ENCODE measurements at regions not wholly inside any gene's neighbourhood (a gene's known extent, or its start where the extent isn't known, plus 50 kb on each side); places are given as distances from the start of the nearest gene placed in this dataset.

- no peaks in the 10 kb centered on the region for H3K9me3 Mint-ChIP-seq
- peaks cover 8% of the 10 kb centered on the region for H3K27me3 Mint-ChIP-seq
- no peak for ATAC-seq
- H3K4me1 Mint-ChIP-seq: no peaks in the 10 kb centered on the region
- H3K27ac Mint-ChIP-seq: no peak overlapping the region
- no peak overlapping the region for H3K4me3 Mint-ChIP-seq
- DNase-seq: no peak
These were observed 127.2 kb upstream of the THSD7B start for GRCh38 chr2:136638193-136638592.

GRCh38 chr2:136637402-136637801 is 127.9 kb upstream of the THSD7B start:
- H3K27me3 Mint-ChIP-seq: peaks cover 8% of the 10 kb centered on the region
- H3K4me3 Mint-ChIP-seq: no peak overlapping the region

GRCh38 chr2:136628490-136628889 is 136.9 kb upstream of the THSD7B start:
- Mint-ChIP-seq H3K27me3 (peaks cover 6% of the 10 kb centered on the region), H3K4me3 (no peak overlapping the region), H3K27ac (no peak overlapping the region), H3K4me1 (no peaks in the 10 kb centered on the region), H3K9me3 (no peaks in the 10 kb centered on the region)
- no peak for DNase-seq
- no peak for ATAC-seq

More at GRCh38 chr2:136637402-136637801, 127.9 kb upstream of the THSD7B start:
- Mint-ChIP-seq H3K27ac (no peak overlapping the region), H3K4me1 (no peaks in the 10 kb centered on the region), H3K9me3 (no peaks in the 10 kb centered on the region)
- no peak for ATAC-seq
- no peak for DNase-seq

GRCh38 chr2:136613096-136613495 is 152.2 kb upstream of the THSD7B start:
- H3K27me3 Mint-ChIP-seq: no peaks in the 10 kb centered on the region
- no peak for ATAC-seq
- H3K9me3 Mint-ChIP-seq: peaks cover 0 to 7% of the 10 kb centered on the region in 2 donors
- no peak overlapping the region for H3K4me3 Mint-ChIP-seq
- H3K27ac Mint-ChIP-seq: no peak overlapping the region
- no peaks in the 10 kb centered on the region for H3K4me1 Mint-ChIP-seq
- no peak for DNase-seq

GRCh38 chr2:136612079-136612478 is 153.3 kb upstream of the THSD7B start:
- no peak overlapping the region for H3K4me3 Mint-ChIP-seq
- H3K27me3 Mint-ChIP-seq: no peaks in the 10 kb centered on the region
- peaks cover 0 to 6% of the 10 kb centered on the region in 2 donors for H3K9me3 Mint-ChIP-seq
- DNase-seq (no peak), ATAC-seq (no peak)
- no peaks in the 10 kb centered on the region for H3K4me1 Mint-ChIP-seq
- no peak overlapping the region for H3K27ac Mint-ChIP-seq

GRCh38 chr2:136611451-136611850 is 153.9 kb upstream of the THSD7B start:
- ATAC-seq (no peak), DNase-seq (no peak)

GRCh38 chr2:136582628-136583205 is 182.6 kb upstream of the THSD7B start:
- Mint-ChIP-seq H3K4me1 (no peaks in the 10 kb centered on the region), H3K27ac (no peak overlapping the region), H3K27me3 (no peaks in the 10 kb centered on the region), H3K4me3 (no peak overlapping the region), H3K9me3 (no peaks in the 10 kb centered on the region)
- DNase-seq (peak in 1 of 2 donors; percentile 10), ATAC-seq (no peak)

More at GRCh38 chr2:136611451-136611850, 153.9 kb upstream of the THSD7B start:
- Mint-ChIP-seq H3K9me3 (peaks cover 0 to 3% of the 10 kb centered on the region in 2 donors), H3K4me3 (no peak overlapping the region), H3K27me3 (no peaks in the 10 kb centered on the region), H3K27ac (no peak overlapping the region), H3K4me1 (no peaks in the 10 kb centered on the region)

GRCh38 chr2:136572335-136572734 is 193.0 kb upstream of the THSD7B start:
- Mint-ChIP-seq H3K27ac (no peak overlapping the region), H3K4me1 (no peaks in the 10 kb centered on the region), H3K4me3 (no peak overlapping the region), H3K27me3 (no peaks in the 10 kb centered on the region), H3K9me3 (no peaks in the 10 kb centered on the region)
- ATAC-seq (no peak), DNase-seq (no peak)

- Mint-ChIP-seq H3K27ac (no peak overlapping the region), H3K27me3 (peaks cover 21% of the 10 kb centered on the region), H3K9me3 (no peaks in the 10 kb centered on the region), H3K4me1 (no peaks in the 10 kb centered on the region), H3K4me3 (no peak overlapping the region)
- no peak for ATAC-seq
- no peak for DNase-seq
These were observed 208.1 kb upstream of the THSD7B start for GRCh38 chr2:136557203-136557602.

- H3K27me3 Mint-ChIP-seq: peaks cover 15% of the 10 kb centered on the region
- H3K27ac Mint-ChIP-seq: no peak overlapping the region
- no peak overlapping the region for H3K4me3 Mint-ChIP-seq
- DNase-seq (no peak), ATAC-seq (no peak)
- no peaks in the 10 kb centered on the region for H3K4me1 Mint-ChIP-seq
- no peaks in the 10 kb centered on the region for H3K9me3 Mint-ChIP-seq
These were observed 215.2 kb upstream of the THSD7B start for GRCh38 chr2:136550181-136550580.

GRCh38 chr2:136539355-136539754 is 226.0 kb upstream of the THSD7B start:
- Mint-ChIP-seq H3K4me1 (no peaks in the 10 kb centered on the region), H3K27ac (no peak overlapping the region), H3K27me3 (peaks cover 6% of the 10 kb centered on the region), H3K9me3 (no peaks in the 10 kb centered on the region), H3K4me3 (no peak overlapping the region)
- ATAC-seq (no peak), DNase-seq (no peak)

- Mint-ChIP-seq H3K4me3 (no peak overlapping the region), H3K27ac (no peak overlapping the region), H3K9me3 (no peaks in the 10 kb centered on the region), H3K27me3 (peaks cover 6% of the 10 kb centered on the region), H3K4me1 (no peaks in the 10 kb centered on the region)
- ATAC-seq (no peak), DNase-seq (no peak)
These were observed 226.9 kb upstream of the THSD7B start for GRCh38 chr2:136538489-136538888.

GRCh38 chr2:136534811-136535210 is 230.5 kb upstream of the THSD7B start:
- ATAC-seq: no peak
- no peak overlapping the region for H3K4me3 Mint-ChIP-seq
- no peak overlapping the region for H3K27ac Mint-ChIP-seq
- no peak for DNase-seq
- H3K4me1 Mint-ChIP-seq: no peaks in the 10 kb centered on the region
- H3K27me3 Mint-ChIP-seq: peaks cover 6% of the 10 kb centered on the region
- H3K9me3 Mint-ChIP-seq: no peaks in the 10 kb centered on the region

GRCh38 chr2:136532171-136532570 is 233.2 kb upstream of the THSD7B start:
- no peak for ATAC-seq
- H3K27me3 Mint-ChIP-seq: peaks cover 18% of the 10 kb centered on the region

GRCh38 chr2:136531731-136532130 is 233.6 kb upstream of the THSD7B start:
- Mint-ChIP-seq H3K27ac (no peak overlapping the region), H3K4me1 (no peaks in the 10 kb centered on the region), H3K9me3 (peaks cover 0 to 9% of the 10 kb centered on the region in 2 donors), H3K27me3 (peaks cover 18% of the 10 kb centered on the region), H3K4me3 (no peak overlapping the region)
- no peak for ATAC-seq
- no peak for DNase-seq

More at GRCh38 chr2:136532171-136532570, 233.2 kb upstream of the THSD7B start:
- Mint-ChIP-seq H3K9me3 (peaks cover 0 to 9% of the 10 kb centered on the region in 2 donors), H3K4me1 (no peaks in the 10 kb centered on the region), H3K4me3 (no peak overlapping the region), H3K27ac (no peak overlapping the region)
- no peak for DNase-seq

- ATAC-seq (no peak), DNase-seq (no peak)
- Mint-ChIP-seq H3K27ac (no peak overlapping the region), H3K9me3 (peaks cover 0 to 9% of the 10 kb centered on the region in 2 donors), H3K4me3 (no peak overlapping the region), H3K27me3 (peaks cover 18% of the 10 kb centered on the region), H3K4me1 (no peaks in the 10 kb centered on the region)
These were observed 235.2 kb upstream of the THSD7B start for GRCh38 chr2:136530146-136530545.

GRCh38 chr2:136527560-136527959 is 237.8 kb upstream of the THSD7B start:
- ATAC-seq (no peak), DNase-seq (no peak)
- H3K9me3 Mint-ChIP-seq: peaks cover 0 to 9% of the 10 kb centered on the region in 2 donors
- H3K27ac Mint-ChIP-seq: no peak overlapping the region
- no peaks in the 10 kb centered on the region for H3K4me1 Mint-ChIP-seq
- peaks cover 12% of the 10 kb centered on the region for H3K27me3 Mint-ChIP-seq
- H3K4me3 Mint-ChIP-seq: no peak overlapping the region
